GM10266 (cell line): ENCODE measurements at regions not wholly inside any gene's neighbourhood (a gene's known extent, or its start where the extent isn't known, plus 50 kb on each side); places are given as distances from the start of the nearest gene placed in this dataset.
"Not testable (repeated sequence)": the region's sequence is repeated elsewhere in the genome, so short reads cannot be mapped to it uniquely, and the experiment has no call there.

Experiments
- DNase-seq: peaks from one replicate; pipeline ENCODE4 v3.0.0; 2012; ENCODE audit errors: extremely low spot score
- CTCF ChIP-seq: IDR thresholded peaks from 2 replicates; pipeline ENCODE4 v1.5.1; 2012; ENCODE audit warnings: mild to moderate bottlenecking, low read depth; ENCODE audit not compliant: control insufficient read depth, insufficient read depth; ENCODE audit errors: missing control alignments

GRCh38 chr15:58313810-58314592 lies 117.8 kb upstream of the LIPC start:
- TF ChIP-seq CTCF = no peak

GRCh38 chr15:58314593-58315216 lies 117.1 kb upstream of the LIPC start:
- no peak for TF ChIP-seq CTCF
- DNase-seq = no peak

More at GRCh38 chr15:58313810-58314592, 117.8 kb upstream of the LIPC start:
- no peak for DNase-seq

GRCh38 chr15:58318517-58318916 lies 113.3 kb upstream of the LIPC start:
- no peak for TF ChIP-seq CTCF
- DNase-seq = no peak

GRCh38 chr15:58321034-58321433 lies 110.8 kb upstream of the LIPC start:
- DNase-seq = no peak
- TF ChIP-seq CTCF = no peak

- no peak for TF ChIP-seq CTCF
- no peak for DNase-seq
Measured at GRCh38 chr15:58322253-58322652, 109.5 kb upstream of the LIPC start.

- not testable (repeated sequence) for DNase-seq
Measured at GRCh38 chr15:58323321-58323720, 108.5 kb upstream of the LIPC start.

- DNase-seq = no peak
- no peak for TF ChIP-seq CTCF
Measured at GRCh38 chr15:58324533-58324932, 107.3 kb upstream of the LIPC start.

GRCh38 chr15:58327958-58328357 lies 103.8 kb upstream of the LIPC start:
- TF ChIP-seq CTCF = no peak
- DNase-seq = no peak
